MM.1S (cell line): ENCODE measurements at regions not wholly inside any gene's neighbourhood (a gene's known extent, or its start where the extent isn't known, plus 50 kb on each side); places are given as distances from the start of the nearest gene placed in this dataset.

ENCODE experiments used
- EZH2 ChIP-seq: fragments of 300-600 bp; sonication (generic); optimal IDR thresholded peaks from 2 replicates; pipeline ENCODE3; 2017; ENCODE audit warnings: low read depth, mild to moderate bottlenecking, antibody characterized with exemption, low read length, mixed read lengths
- EZH2phosphoT487 ChIP-seq: fragments of 300-600 bp; sonication (generic); IDR thresholded peaks from 2 replicates; pipeline ENCODE4 v1.6.1; 2018; ENCODE audit warnings: antibody characterized with exemption, low read length
- TF ChIP-seq, protein P1 (sequence below): fragments of 300-600 bp; sonication (generic); IDR thresholded peaks from 2 replicates; pipeline ENCODE4 v1.5.1; 2016; ENCODE audit warnings: antibody characterized with exemption, low read length, mixed read lengths

DNA sequence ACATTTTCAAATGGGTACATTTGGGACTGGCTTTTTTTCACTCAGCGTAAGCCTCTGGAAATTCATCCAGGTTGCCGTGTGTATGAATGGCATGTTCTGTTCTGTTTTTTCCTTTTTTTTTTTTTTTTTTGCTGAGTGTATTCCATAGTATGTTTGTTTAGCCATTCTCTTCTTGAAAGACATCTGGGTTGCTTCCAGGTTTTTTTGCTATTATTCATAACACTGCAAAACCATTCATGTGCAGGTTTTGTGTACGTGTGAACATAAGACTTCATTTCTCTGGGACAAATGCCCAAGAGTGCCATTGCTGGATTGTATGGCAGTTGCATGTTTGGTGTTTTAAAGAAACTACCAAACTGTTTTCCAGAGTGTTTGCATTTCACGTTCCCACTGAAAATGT is 335.9 kb upstream of the TNRC6C start:
- TF ChIP-seq, protein P1, sequence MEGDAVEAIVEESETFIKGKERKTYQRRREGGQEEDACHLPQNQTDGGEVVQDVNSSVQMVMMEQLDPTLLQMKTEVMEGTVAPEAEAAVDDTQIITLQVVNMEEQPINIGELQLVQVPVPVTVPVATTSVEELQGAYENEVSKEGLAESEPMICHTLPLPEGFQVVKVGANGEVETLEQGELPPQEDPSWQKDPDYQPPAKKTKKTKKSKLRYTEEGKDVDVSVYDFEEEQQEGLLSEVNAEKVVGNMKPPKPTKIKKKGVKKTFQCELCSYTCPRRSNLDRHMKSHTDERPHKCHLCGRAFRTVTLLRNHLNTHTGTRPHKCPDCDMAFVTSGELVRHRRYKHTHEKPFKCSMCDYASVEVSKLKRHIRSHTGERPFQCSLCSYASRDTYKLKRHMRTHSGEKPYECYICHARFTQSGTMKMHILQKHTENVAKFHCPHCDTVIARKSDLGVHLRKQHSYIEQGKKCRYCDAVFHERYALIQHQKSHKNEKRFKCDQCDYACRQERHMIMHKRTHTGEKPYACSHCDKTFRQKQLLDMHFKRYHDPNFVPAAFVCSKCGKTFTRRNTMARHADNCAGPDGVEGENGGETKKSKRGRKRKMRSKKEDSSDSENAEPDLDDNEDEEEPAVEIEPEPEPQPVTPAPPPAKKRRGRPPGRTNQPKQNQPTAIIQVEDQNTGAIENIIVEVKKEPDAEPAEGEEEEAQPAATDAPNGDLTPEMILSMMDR = no peak
- TF ChIP-seq EZH2 (no peak), EZH2phosphoT487 (no peak)
